GM18505 (cell line): ENCODE measurements at regions not wholly inside any gene's neighbourhood (a gene's known extent, or its start where the extent isn't known, plus 50 kb on each side); places are given as distances from the start of the nearest gene placed in this dataset.

Source experiments
- ATAC-seq: cut with Tn5 transposase; IDR thresholded peaks from one replicate; pipeline ENCODE4 v1.9.1; 2021; ENCODE audit not compliant: unreplicated experiment
- POLR2A ChIP-seq: IDR thresholded peaks from 4 replicates; pipeline ENCODE4 v1.6.1; 2011; ENCODE audit warnings: borderline replicate concordance; ENCODE audit not compliant: insufficient read depth, insufficient read length; ENCODE audit errors: extremely low read depth

DNA sequence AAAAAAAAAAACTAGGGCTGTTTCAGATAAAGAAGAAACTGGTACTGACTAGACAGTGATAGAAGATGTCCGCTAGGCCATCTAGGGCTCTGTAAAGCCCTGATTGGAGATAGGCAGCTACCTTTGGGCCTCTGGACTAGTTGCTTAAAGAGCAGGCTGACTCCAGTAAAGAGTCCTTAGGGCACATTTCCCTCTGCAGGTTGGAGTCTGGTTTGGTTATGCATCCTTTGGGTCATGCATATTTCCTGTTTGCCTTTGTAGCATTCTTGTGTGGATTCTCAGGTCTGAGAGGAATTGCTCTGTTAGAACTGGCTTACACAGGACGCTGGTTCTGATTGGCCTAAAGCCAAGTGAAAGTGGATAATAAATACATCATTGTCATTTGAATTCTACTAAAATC is 165.5 kb upstream of the LRRN1 start:
- ATAC-seq = no peak
- TF ChIP-seq POLR2A = no peak

DNA sequence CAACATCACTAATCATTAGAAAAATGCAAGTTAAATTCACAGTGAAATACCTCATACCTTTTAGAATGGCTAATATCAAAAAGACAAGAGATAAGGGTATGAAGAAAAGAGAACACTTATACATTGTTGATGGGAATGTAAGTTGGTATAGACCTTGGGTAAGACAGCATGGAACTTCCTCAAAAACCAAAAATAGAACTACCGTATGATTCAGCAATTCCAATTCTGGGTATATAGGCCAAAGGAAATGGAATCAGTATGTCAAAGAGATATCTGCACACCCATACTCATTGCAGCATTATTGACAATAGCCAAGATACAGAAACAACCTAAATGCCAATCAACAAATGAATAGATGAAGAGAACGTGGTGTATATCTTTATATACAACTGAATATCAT is 166.8 kb upstream of the LRRN1 start:
- no peak for ATAC-seq

DNA sequence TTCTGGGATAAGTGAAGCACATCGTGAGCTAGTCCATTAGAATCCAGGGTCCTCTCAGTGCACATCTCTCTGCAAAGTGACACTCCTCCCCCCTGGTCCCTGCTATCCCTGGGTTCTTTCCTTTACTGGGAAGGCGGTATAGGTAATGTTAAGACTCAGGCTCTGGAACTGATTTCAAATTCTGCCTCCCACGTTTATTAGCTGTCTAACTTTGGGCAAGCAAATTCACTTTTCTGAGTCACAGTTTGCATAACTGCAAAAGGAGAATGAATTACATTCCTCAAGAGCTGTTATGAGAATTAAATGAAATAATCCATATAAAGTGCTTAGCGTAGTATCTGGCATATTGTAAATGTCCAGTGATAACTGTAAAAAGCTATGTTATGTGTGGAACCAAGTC is 168.1 kb upstream of the LRRN1 start:
- ATAC-seq = no peak
- no peak for TF ChIP-seq POLR2A

More for the DNA sequence above, 166.8 kb upstream of the LRRN1 start:
- no peak for TF ChIP-seq POLR2A

- no peak for ATAC-seq
- TF ChIP-seq POLR2A = no peak
Measured at GRCh38 chr3:3629911-3630310, 169.3 kb upstream of the LRRN1 start.

DNA sequence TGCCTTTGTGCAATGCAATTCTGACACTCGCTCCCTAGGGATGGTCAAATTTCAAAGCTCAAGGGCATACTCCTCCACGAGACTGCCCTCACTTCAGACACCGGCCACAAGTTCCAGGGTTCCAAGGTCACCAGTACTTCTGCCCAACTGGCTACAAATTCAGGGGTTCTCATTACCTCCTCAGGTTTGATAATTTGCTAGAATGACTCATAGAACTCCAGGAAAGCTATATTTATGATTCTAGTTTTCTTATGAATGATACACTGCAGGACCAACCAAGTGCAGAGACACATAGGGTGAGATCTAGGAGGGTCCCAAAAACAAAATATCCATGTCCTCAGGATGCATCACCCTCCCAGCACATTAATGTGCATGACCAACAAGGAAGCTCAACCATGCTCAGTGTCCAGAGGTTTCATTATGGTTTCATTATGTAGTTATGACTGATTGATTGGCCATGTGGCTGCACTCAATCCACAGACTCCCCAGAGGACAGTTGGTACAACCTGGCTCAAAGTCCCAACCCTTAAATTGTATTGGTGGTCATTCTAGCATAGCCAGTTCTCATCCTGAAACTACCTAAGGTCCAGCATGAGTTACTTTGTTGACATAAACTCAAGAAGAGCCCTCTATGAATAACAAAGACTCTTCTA is 170.4 kb upstream of the LRRN1 start:
- ATAC-seq = peak; percentile 84
- no peak for TF ChIP-seq POLR2A

DNA sequence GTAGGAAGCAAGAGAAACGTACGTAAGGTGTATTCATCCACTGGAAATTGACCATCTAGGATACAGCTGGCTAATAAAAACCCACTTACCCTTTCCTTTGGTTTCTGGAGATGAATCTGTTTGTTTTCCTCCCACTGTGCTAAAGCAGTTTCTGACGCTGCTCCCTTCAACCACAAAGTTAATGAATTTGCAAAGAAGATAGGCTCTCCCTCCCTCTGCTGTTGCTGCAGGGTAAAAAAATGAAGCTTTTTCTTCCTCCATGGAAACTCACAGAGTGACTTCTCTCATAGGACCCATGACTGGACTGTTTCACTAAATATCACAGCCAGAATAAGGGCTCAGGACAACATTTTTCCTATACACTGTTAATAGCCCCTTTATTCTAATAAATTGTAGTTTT is 172.1 kb upstream of the LRRN1 start:
- TF ChIP-seq POLR2A = no peak
- no peak for ATAC-seq

DNA sequence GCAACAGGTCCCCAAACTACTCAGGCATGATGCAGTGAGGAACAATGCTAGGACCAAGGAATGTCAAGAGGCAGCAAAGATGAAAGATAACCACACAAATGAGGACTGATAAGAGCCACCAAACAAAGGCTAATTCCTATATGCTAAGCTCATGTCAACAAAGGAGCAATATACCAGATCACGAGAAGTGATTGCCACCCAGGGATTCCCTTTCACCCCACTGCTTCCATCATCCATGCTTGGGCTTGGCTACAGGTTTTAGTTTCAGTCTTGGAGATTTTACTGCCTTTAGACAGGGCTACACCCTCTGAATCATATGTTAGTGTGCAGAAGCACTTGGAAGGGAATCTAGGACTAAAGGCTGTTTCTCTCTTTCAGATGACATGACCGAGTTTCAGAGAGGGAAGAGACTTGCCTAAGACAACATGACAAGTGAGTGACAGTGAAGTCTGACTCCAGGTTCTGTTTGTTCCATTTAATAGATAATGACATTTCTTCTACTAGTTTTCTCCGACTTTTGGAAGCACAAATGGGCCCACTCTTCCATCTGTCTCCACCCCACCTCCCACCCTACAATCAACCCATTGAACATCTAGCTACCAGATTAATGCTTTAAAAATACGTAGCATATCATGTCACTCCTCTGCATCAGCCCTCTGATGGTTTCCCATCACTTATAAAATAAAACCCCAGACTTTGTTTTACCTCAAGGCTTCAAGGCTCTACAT is 173.5 kb upstream of the LRRN1 start:
- no peak for ATAC-seq
- TF ChIP-seq POLR2A = no peak

DNA sequence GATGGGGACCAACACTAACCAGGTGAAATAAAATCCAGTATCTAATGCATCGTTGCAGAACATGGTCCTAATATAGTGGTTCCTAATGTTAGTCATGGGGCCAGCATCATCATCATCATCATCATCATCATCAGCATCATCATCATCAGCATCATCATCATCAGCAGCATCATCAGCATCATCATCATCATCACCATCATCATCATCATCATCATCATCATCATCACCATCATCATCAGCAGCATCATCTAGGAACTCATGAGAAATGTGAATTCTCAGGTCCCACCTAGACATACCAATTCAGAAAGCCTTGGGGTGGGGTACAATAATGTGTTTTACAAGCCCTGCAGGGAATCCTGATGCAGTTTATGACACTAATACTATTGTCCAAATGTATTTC is 179.4 kb upstream of the LRRN1 start:
- ATAC-seq = no peak
- TF ChIP-seq POLR2A = no peak

GRCh38 chr3:3618623-3619022 is 180.6 kb upstream of the LRRN1 start:
- ATAC-seq = no peak
- no peak for TF ChIP-seq POLR2A

DNA sequence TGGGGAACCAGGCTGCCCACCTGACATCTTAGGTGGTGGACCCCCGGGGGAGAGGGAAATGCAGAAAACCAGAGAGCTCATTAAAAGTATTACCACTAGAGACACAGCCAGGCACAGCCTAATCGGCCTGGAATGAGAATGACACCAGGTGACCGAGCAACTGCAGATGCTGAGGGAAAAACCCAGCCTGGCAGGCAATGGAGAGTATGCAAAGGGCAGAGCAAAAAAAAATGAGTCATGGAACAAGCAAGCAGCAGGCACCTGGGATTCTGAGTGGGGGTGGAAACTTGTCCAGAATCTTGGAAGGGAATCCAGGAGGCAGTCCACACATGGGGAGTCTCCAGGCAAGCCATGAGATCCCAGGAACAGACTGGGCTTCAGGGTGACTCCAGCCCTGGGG is 183.7 kb upstream of the LRRN1 start:
- no peak for TF ChIP-seq POLR2A
- ATAC-seq = no peak

DNA sequence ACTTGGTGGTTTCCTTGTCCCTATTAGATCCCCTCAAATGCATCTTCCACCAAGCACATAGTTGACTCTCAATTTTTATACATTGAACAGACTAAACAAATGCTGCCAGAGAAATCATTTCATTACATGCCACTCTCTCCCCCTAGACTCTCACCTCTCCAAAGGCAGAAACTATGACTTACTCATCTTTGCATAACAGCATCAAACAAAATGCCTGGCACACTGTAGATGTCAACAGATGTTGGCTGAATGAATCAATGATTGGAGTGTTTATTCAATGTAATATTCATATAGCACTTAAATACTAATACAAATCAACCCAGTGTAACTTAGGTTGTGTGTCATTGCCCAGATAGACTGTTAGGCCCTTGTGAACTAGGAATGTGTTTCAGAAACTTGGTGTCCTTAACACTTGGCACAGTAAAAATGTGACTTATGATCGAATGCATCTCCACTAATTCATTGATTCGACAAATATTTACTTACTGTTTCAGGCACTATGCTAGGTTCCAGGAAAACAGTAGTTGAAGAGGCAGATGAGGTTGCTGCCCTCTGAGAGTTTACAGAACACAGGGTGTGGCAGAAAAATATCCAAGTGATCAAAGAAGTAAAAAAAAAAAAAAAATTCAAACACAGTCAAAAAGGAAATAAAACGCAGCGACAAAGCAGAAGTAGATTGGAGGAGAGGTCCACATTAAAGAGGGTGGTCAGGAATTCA is 188.5 kb upstream of the LRRN1 start:
- no peak for TF ChIP-seq POLR2A
- no peak for ATAC-seq

GRCh38 chr3:3606321-3606720 is 192.9 kb upstream of the LRRN1 start:
- ATAC-seq = no peak
- TF ChIP-seq POLR2A = no peak

- no peak for ATAC-seq
- no peak for TF ChIP-seq POLR2A
Measured at GRCh38 chr3:3605226-3605625, 194.0 kb upstream of the LRRN1 start.

DNA sequence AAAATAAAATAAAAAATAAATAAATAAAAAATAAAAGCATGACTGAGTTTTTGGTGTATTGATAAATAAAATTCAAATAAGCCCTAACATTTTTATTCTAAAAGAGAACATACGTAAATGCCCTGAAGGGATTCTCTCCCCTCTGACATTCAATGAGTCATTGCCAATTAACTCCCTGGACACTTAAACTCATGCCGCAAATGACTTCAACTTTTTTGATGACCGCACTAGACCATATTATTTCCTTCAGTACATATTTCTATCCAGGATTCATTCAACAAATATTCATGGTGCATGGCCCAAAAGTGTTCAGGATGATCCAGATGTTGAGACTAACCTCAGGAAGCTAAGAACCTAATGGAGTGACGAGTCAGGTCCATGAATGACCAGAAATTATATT is 195.9 kb upstream of the LRRN1 start:
- no peak for TF ChIP-seq POLR2A
- no peak for ATAC-seq
